K562 (cell line): ENCODE measurements at regions not wholly inside any gene's neighbourhood (a gene's known extent, or its start where the extent isn't known, plus 50 kb on each side); places are given as distances from the start of the nearest gene placed in this dataset.

ENCODE experiments used
- AFF4 ChIP-seq: sonication (generic); formaldehyde crosslinking; IDR thresholded peaks from 2 replicates; pipeline ENCODE4 v1.8.0; 2023; ENCODE audit warnings: mild to moderate bottlenecking, missing genetic modification reagents
- ELK1 ChIP-seq: sonication (generic); formaldehyde crosslinking; IDR thresholded peaks from 2 replicates; pipeline ENCODE4 v1.8.1; 2022; ENCODE audit warnings: missing genetic modification reagents
- MGA ChIP-seq: fragments of 450-650 bp; IDR thresholded peaks from 2 replicates; pipeline ENCODE4 v1.6.1; 2016; ENCODE audit warnings: mild to moderate bottlenecking, moderate library complexity
- NFE2 ChIP-seq: IDR thresholded peaks from 2 replicates; pipeline ENCODE4 v1.6.1; 2014; ENCODE audit warnings: antibody characterized with exemption, low read depth
- THRAP3 ChIP-seq: fragments of 450-650 bp; IDR thresholded peaks from 2 replicates; pipeline ENCODE4 v1.6.1; 2016; ENCODE audit warnings: mild to moderate bottlenecking, inconsistent platforms, borderline replicate concordance
- ZNF133 ChIP-seq: fragments of 250-450 bp; sonication (Bioruptor Pico); IDR thresholded peaks from 2 replicates; pipeline ENCODE4 v1.4.0; 2020; ENCODE audit warnings: mild to moderate bottlenecking
- ZNF655 ChIP-seq: fragments of 250-450 bp; sonication (Bioruptor Pico); IDR thresholded peaks from 2 replicates; pipeline ENCODE4 v1.5.0; 2021
- ZNF77 ChIP-seq: fragments of 250-450 bp; sonication (Bioruptor Pico); IDR thresholded peaks from 2 replicates; pipeline ENCODE4 v1.5.0; 2020
- ZSCAN29 ChIP-seq: fragments of 450-650 bp; IDR thresholded peaks from 2 replicates; pipeline ENCODE4 v1.6.1; 2017

- TF ChIP-seq MGA (peak; percentile 94), AFF4 (CRISPR knock-in tag) (peak; percentile 27; the same call in 1 of the 2 replicates), ELK1 (CRISPR knock-in tag) (no peak), NFE2 (no peak), THRAP3 (no peak), ZNF133 (CRISPR knock-in tag) (no peak), ZSCAN29 (no peak), ZNF655 (CRISPR knock-in tag) (no peak), ZNF77 (CRISPR knock-in tag) (no peak)
Measured at GRCh38 chr7:66493235-66494205, 135.2 kb upstream of the KCTD7 start (continued).
